Ovary (tissue), 7 donors: ENCODE measurements at regions not wholly inside any gene's neighbourhood (a gene's known extent, or its start where the extent isn't known, plus 50 kb on each side); places are given as distances from the start of the nearest gene placed in this dataset.

Source experiments
- DNase-seq, 5 donors: peaks; one replicate each; pipeline ENCODE4 v3.0.0-alpha.2; 2019 to 2020
- H3K27ac ChIP-seq, 2 donors: fragments of 200-600 bp; one replicate each; pipeline versions ENCODE4 v1.5.1 to v1.8.0; 2019 to 2022
- H3K27me3 ChIP-seq: fragments of 200-600 bp; one replicate; pipeline ENCODE4 v1.8.0; 2022
- H3K36me3 ChIP-seq: fragments of 200-600 bp; sonication (generic); one replicate; pipeline ENCODE4 v1.5.1; 2019
- H3K4me1 ChIP-seq: one replicate; pipeline ENCODE4 v1.8.1; 2013; ENCODE audit warnings: mild to moderate bottlenecking, moderate library complexity; ENCODE audit not compliant: insufficient read depth
- H3K4me3 ChIP-seq: fragments of 200-600 bp; sonication (generic); one replicate; pipeline ENCODE4 v1.5.1; 2017
- H3K9me3 ChIP-seq, 2 donors: fragments of 200-600 bp in 1 of 2; sonication (generic) in 1 of 2; one replicate each; pipeline versions ENCODE4 v1.5.1 to v1.8.1; 2013 to 2019; ENCODE audit warnings: mild to moderate bottlenecking in 1 of 2, moderate library complexity in 1 of 2
- EP300 ChIP-seq: sonication (generic); formaldehyde crosslinking; IDR thresholded peaks from one replicate; pipeline ENCODE4 v1.6.1; 2017; ENCODE audit warnings: antibody characterized with exemption
- POLR2A ChIP-seq: fragments of 450-650 bp; IDR thresholded peaks from one replicate; pipeline ENCODE4 v1.6.1; 2017; ENCODE audit warnings: antibody characterized with exemption, mild to moderate bottlenecking, moderate library complexity
- WGBS, 3 donors: extraction: QIAGEN DNeasy Blood & Tissue Kit in 1 of 3; methylation state at CpG; one replicate each; pipeline versions ENCODE4 v1.1.5 to v1.1.7; 2013 to 2017; 5-methylcytosine and 5-hydroxymethylcytosine counted together
- intact Hi-C, 4 donors: fragments of 100-400 bp; cut with DNase I; formaldehyde crosslinking; loops; one replicate each; pipeline versions ENCODE4 v1.11.0 to v1.15.1; 2022 to 2023
- TF ChIP-seq, protein P1 (sequence below), 3 donors: fragments of 450-650 bp in 2 of 3; fragments of 200-600 bp in 1 of 3; IDR thresholded peaks; one replicate each; pipeline versions ENCODE4 v1.5.1 to v1.8.0; 2016 to 2022; ENCODE audit warnings: antibody characterized with exemption in 3 of 3, mild to moderate bottlenecking in 1 of 3
- donor health status: DM: no; HTN: no; CAD: no; lungs with moderate emphysema.
- donor health status: DM: no; HTN: no; CAD: no.
- donor health status: Bipolar disorder and iron deficiency.
- donor health status: DM: no; HTN: no; CAD: no.
- donor health status: DM: yes; HTN: yes; CAD: no.

GRCh38 chr9:126043681-126044080 lies 282.9 kb upstream of the MVB12B start:
- H3K4me1 ChIP-seq: no peaks in the 10 kb centered on the region
- H3K27me3 ChIP-seq: no peaks in the 10 kb centered on the region
- no peak overlapping the region for H3K4me3 ChIP-seq
- no peaks in the 10 kb centered on the region for H3K36me3 ChIP-seq
- DNase-seq: no peak
- no peaks in the 10 kb centered on the region for H3K9me3 ChIP-seq
- intact Hi-C loops: no loop called here
- whole genome bisulfite sequencing, 3 donors: 36 to 56% (median 38%) methylated on average over 4 of the region's 4 CpGs
- no peak for TF ChIP-seq POLR2A
- TF ChIP-seq EP300: no peak
- TF ChIP-seq, protein P1, sequence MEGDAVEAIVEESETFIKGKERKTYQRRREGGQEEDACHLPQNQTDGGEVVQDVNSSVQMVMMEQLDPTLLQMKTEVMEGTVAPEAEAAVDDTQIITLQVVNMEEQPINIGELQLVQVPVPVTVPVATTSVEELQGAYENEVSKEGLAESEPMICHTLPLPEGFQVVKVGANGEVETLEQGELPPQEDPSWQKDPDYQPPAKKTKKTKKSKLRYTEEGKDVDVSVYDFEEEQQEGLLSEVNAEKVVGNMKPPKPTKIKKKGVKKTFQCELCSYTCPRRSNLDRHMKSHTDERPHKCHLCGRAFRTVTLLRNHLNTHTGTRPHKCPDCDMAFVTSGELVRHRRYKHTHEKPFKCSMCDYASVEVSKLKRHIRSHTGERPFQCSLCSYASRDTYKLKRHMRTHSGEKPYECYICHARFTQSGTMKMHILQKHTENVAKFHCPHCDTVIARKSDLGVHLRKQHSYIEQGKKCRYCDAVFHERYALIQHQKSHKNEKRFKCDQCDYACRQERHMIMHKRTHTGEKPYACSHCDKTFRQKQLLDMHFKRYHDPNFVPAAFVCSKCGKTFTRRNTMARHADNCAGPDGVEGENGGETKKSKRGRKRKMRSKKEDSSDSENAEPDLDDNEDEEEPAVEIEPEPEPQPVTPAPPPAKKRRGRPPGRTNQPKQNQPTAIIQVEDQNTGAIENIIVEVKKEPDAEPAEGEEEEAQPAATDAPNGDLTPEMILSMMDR (IDR thresholded peaks at IDR 0.05): no peak
- no peak overlapping the region for H3K27ac ChIP-seq

GRCh38 chr9:126049088-126049487 lies 277.5 kb upstream of the MVB12B start:
- no peaks in the 10 kb centered on the region for H3K9me3 ChIP-seq
- H3K36me3 ChIP-seq: no peaks in the 10 kb centered on the region

DNA sequence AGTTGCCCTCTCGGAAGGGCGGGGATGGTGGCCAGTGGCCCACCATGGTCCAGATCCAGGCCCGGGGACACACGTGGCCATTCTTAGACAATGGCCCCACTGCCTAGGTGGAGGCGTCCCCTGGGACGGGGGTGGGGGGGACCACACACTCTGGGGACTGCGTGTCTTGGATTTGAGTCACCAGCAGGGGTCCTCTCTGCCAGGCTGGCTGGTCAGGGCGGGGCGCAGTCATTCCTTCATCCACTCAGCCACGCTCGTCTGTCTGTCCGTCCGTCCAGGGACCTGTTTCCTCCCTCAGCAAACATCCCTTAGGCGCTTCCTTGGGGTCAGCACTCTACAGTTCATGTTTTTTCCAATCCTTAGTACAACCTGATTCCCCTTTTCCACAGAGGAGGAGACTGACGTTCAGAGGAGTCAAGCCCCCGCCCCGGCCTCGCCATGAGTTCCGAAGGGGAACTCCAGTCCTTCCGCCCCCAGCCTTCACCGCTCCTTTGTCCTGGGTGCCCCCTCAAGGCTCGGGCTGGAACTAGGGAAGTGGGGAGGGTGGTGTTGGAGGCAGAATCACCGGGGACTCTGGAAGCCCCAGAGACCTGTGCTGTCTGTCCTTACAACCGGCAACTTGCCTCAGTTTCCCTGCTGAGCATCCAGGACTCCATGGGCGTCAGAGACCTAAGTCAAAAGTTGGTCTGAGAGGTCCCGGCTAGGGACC lies 276.6 kb upstream of the MVB12B start:
- Histone ChIP-seq H3K9me3 (no peaks in the 10 kb centered on the region), H3K27ac (no peak overlapping the region), H3K4me1 (no peaks in the 10 kb centered on the region), H3K36me3 (no peaks in the 10 kb centered on the region), H3K27me3 (no peaks in the 10 kb centered on the region), H3K4me3 (no peak overlapping the region)
- 81 to 83% (median 81%) methylated on average over 26 of the region's 26 CpGs for WGBS, 3 donors
- TF ChIP-seq POLR2A (no peak), EP300 (no peak)
- TF ChIP-seq, protein P1 (IDR thresholded peaks at IDR 0.05): no peak
- DNase-seq: no peak
- intact Hi-C loops: no loop called here

More at GRCh38 chr9:126049088-126049487, 277.5 kb upstream of the MVB12B start:
- intact Hi-C loops: no loop called here
- DNase-seq: no peak
- no peak for TF ChIP-seq POLR2A
- TF ChIP-seq, protein P1 (IDR thresholded peaks at IDR 0.05): no peak
- TF ChIP-seq EP300: no peak
- Histone ChIP-seq H3K27ac (no peak overlapping the region), H3K4me1 (no peaks in the 10 kb centered on the region), H3K27me3 (no peaks in the 10 kb centered on the region), H3K4me3 (no peak overlapping the region)
- 69 to 76% (median 71%) methylated on average over 8 of the region's 8 CpGs for WGBS, 3 donors

DNA sequence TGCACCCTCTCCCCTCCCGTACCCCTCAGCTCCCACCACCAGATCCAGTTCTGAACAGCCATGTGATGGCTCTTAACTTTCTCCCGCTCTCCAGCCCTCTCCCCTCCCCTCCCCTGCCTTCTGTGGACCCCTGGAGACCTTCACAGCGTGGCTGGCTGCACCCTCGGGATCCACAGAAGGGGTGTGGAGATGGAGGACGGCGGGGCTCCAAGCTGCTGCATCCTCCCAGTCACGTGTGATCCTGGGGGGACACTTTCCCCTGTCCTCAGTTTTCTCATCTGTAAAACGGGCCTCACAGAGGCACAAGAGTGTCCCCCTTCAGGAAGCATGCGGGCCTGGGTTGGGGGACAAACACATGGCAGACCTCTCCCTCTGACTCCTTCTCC lies 276.0 kb upstream of the MVB12B start:
- H3K36me3 ChIP-seq: no peaks in the 10 kb centered on the region
- 77 to 80% (median 80%) methylated on average over 9 of the region's 9 CpGs for WGBS, 3 donors
- H3K4me1 ChIP-seq: no peaks in the 10 kb centered on the region
- H3K27ac ChIP-seq: no peak overlapping the region
- no peaks in the 10 kb centered on the region for H3K9me3 ChIP-seq
- DNase-seq: no peak
- no peak overlapping the region for H3K4me3 ChIP-seq
- intact Hi-C loops: no loop called here
- H3K27me3 ChIP-seq: no peaks in the 10 kb centered on the region
- no peak for TF ChIP-seq EP300
- TF ChIP-seq POLR2A: no peak
- TF ChIP-seq, protein P1 (IDR thresholded peaks at IDR 0.05): no peak
